22Rv1 (cell line): ENCODE measurements at regions not wholly inside any gene's neighbourhood (a gene's known extent, or its start where the extent isn't known, plus 50 kb on each side); places are given as distances from the start of the nearest gene placed in this dataset.

Experiments
- H3K27ac ChIP-seq: fragments of 450-650 bp; 2 replicates; pipeline ENCODE4 v1.5.1; 2017
- CTCF ChIP-seq: fragments of 450-650 bp; IDR thresholded peaks from 2 replicates; pipeline ENCODE4 v1.5.1; 2017; ENCODE audit warnings: mild to moderate bottlenecking
- ZFX ChIP-seq: fragments of 450-650 bp; IDR thresholded peaks from 2 replicates; pipeline ENCODE4 v1.6.1; 2017; ENCODE audit warnings: antibody characterized with exemption, borderline replicate concordance

GRCh38 chr5:103498800-103499551 is 63.6 kb downstream of the NUDT12 start:
- H3K27ac ChIP-seq: no peak overlapping the region
- TF ChIP-seq CTCF: no peak
- no peak for TF ChIP-seq ZFX

DNA sequence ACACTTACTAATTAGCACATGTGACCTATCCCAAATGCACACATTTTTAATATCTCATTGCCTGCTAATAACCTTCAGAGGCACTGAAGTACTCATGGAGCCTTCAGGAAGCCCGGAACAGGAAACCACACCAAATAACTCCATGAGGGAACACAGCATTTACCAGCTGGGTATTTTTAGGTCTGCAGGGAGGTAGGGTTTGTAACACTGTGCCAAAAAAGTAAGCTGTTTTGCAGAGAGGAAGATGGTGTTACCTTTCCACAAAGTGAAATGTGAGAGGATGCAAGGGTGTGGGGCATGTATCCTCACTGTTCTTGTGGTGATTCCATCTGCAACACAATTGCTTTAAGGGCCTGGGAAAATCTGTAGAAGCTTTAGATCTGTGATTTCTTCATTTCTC is 64.4 kb downstream of the NUDT12 start:
- TF ChIP-seq ZFX (no peak), CTCF (no peak)
- peak overlapping the region; percentile 33 for H3K27ac ChIP-seq

GRCh38 chr5:103497781-103498180 is 64.8 kb downstream of the NUDT12 start:
- TF ChIP-seq ZFX (no peak), CTCF (no peak)
- H3K27ac ChIP-seq: peak overlapping the region; percentile 33

GRCh38 chr5:103490030-103490739 is 72.4 kb downstream of the NUDT12 start:
- TF ChIP-seq CTCF (no peak), ZFX (no peak)
- H3K27ac ChIP-seq: no peak overlapping the region

- TF ChIP-seq ZFX: no peak
- no peak for TF ChIP-seq CTCF
- no peak overlapping the region for H3K27ac ChIP-seq
Measured at GRCh38 chr5:103489307-103489706, 73.3 kb downstream of the NUDT12 start.

GRCh38 chr5:103487822-103488493 is 74.6 kb downstream of the NUDT12 start:
- TF ChIP-seq ZFX (no peak), CTCF (no peak)

More at GRCh38 chr5:103487822-103488493, 74.6 kb downstream of the NUDT12 start:
- no peak overlapping the region for H3K27ac ChIP-seq
